DND-41 (cell line): ENCODE measurements at regions not wholly inside any gene's neighbourhood (a gene's known extent, or its start where the extent isn't known, plus 50 kb on each side); places are given as distances from the start of the nearest gene placed in this dataset.

Experiments used
- EZH2 ChIP-seq: IDR thresholded peaks from 3 replicates; pipeline ENCODE4 v1.6.1; 2012; ENCODE audit warnings: borderline replicate concordance, low read depth, mild to moderate bottlenecking, moderate library complexity, low read length, inconsistent platforms; ENCODE audit not compliant: severe bottlenecking
- TF ChIP-seq, protein P1 (sequence below): IDR thresholded peaks from 2 replicates; pipeline ENCODE4 v1.5.1; 2012; ENCODE audit warnings: borderline replicate concordance, low read length, moderate library complexity, mild to moderate bottlenecking; ENCODE audit not compliant: poor library complexity, severe bottlenecking; ENCODE audit errors: extremely low read depth

GRCh38 chr1:68796888-68797287 lies 300.0 kb upstream of the DEPDC1 start:
- TF ChIP-seq, protein P1, sequence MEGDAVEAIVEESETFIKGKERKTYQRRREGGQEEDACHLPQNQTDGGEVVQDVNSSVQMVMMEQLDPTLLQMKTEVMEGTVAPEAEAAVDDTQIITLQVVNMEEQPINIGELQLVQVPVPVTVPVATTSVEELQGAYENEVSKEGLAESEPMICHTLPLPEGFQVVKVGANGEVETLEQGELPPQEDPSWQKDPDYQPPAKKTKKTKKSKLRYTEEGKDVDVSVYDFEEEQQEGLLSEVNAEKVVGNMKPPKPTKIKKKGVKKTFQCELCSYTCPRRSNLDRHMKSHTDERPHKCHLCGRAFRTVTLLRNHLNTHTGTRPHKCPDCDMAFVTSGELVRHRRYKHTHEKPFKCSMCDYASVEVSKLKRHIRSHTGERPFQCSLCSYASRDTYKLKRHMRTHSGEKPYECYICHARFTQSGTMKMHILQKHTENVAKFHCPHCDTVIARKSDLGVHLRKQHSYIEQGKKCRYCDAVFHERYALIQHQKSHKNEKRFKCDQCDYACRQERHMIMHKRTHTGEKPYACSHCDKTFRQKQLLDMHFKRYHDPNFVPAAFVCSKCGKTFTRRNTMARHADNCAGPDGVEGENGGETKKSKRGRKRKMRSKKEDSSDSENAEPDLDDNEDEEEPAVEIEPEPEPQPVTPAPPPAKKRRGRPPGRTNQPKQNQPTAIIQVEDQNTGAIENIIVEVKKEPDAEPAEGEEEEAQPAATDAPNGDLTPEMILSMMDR: no peak
- TF ChIP-seq EZH2: no peak
